ENCODE measurements at regions not wholly inside any gene's neighbourhood (a gene's known extent, or its start where the extent isn't known, plus 50 kb on each side); places are given as distances from the start of the nearest gene placed in this dataset.

GRCh38 chr16:51353055-51353454, 202.0 kb upstream of the SALL1 start:
- DNase-seq: no peak

DNA sequence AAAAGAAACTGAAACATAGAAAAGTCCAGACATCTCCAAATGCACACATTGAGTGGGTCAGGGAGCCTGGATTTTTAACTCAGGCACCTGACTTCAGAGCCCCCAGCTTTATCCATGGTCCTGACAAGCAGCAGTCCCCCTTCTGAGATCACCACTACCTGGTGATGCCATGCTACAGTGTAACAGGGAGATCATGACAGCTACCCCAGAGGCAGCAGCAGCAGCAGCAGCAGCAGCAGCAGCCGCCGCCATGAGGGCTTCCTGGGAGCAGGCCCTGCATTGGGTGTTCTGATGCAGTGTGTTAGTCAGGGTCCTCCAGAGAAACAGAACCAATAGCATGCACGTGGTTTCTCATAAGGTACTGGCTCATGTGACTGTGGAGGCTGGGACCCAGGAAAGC, 198.6 kb upstream of the SALL1 start:
- DNase-seq: no peak

- no peak for DNase-seq
Measured at GRCh38 chr16:51343411-51343810, 192.3 kb upstream of the SALL1 start.

GRCh38 chr16:51341204-51341603, 190.1 kb upstream of the SALL1 start:
- DNase-seq: no peak

GRCh38 chr16:51337662-51338061, 186.6 kb upstream of the SALL1 start:
- DNase-seq: no peak

GRCh38 chr16:51328733-51329132, 177.7 kb upstream of the SALL1 start:
- DNase-seq: no peak

DNA sequence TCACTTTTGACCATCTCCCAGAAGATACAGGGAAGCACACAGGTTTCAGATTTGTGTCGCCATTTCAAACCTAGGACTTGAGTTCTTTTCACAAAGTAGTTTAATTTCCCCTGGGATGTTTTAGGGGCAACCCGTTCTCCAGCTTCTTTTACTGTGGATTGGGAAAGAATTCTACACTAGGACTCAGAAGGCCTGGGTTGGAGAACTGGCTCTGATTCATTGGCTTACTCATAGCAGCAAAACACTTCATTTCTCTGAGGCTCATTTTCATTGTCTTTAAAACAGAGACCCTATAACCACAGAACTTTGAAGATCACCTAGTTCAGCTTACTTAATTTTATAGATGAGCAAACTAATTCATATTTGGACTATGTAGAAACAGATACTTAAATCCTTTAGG, 175.9 kb upstream of the SALL1 start:
- DNase-seq: no peak

DNA sequence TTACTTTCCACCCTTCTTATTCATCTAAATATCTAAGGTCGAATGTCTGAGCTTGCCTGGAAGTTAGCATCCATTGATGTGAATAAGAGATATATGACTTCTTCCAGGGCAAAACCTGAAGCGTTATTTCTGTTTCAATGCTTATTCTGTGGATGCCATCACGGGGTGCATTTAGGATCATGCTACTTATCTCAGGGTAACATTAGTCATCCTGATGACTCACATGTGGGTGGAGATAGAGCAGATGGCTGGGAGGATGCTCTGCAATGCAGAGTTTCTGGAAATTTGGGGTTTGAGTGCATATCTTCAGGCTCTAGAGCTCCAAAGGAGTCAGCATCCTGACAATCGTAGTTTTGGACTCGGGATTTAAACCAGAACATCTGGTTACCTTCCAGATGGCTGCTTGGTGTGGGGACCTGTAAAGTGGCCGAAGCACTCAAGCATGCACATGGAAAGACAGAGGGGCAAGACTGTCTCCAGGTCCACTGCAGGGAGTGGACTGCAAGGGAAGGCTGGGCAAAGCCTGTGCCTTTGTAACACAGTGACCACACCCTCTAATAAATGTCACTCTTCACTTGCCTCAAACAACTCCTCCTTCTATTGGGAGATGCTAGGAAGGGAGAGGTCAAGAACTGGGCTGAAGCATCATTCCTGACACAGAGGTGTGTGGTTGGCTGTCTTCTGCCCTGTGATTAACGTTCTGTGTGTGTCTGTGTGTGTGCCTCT, 175.2 kb upstream of the SALL1 start:
- no peak for DNase-seq

DNA sequence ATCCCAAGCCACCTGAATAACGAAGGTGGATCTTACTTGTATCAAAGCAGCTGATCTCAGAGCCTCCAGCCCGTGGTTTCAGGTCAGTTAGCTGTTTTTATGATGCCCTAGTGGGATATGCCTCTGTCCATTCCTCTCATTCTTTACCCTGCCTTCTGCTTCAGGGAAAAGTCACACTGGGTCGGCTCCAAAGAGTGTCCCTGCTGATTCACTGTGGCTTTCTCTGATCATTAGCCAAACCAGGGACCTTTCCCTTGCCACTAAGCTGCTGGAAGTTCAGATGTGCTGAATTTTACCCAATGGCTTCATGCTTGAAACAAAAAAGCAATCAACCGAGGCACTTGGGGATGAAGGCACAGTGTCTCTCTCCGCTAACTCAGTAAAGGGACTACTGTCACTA, 170.2 kb upstream of the SALL1 start:
- DNase-seq: no peak

- DNase-seq: no peak
Measured at GRCh38 chr16:51317575-51317974, 166.5 kb upstream of the SALL1 start.

DNA sequence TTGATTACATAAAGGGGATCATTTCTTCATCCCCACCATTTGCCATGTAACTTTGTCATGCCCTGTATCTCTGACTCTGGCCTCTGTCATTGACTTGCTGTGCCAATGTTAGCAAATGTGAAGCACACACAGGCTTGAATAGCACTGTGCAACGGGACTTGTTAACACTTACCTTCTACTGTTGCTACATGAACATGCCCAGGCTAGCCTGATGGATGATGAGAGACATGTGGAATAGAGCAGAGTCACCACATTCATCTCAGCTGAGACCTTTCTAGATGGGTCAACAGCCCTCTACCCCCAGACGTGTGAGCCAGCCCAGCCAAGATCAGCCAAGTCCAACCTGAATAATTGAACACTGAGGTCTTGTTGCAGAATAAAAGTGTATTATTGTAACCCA, 162.1 kb upstream of the SALL1 start:
- no peak for DNase-seq

- DNase-seq: no peak
Measured at GRCh38 chr16:51312363-51313150, 161.5 kb upstream of the SALL1 start.

DNA sequence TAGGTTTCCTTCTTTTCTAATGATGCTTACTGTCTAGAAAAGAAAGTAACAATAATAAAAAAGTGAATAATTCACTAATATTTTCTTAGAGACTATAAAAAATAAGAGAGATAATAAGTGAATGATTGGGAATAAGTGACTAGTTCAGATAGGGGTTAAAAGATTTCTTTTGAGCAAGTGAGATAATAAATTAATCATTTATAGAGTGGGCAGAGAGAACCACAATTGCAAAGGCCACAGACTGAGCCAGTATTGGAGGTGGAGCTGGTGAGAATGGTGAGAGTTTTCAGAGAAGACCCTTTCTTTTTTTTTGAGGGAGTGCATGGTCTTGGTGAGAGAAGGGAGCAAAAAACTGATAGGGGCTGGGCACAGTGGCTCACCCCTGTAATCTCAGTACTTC, 159.1 kb upstream of the SALL1 start:
- DNase-seq: no peak

GRCh38 chr16:51306886-51307595, 156.0 kb upstream of the SALL1 start:
- no peak for DNase-seq

- no peak for DNase-seq
Measured at GRCh38 chr16:51306116-51306515, 155.0 kb upstream of the SALL1 start.

- no peak for DNase-seq
Measured at GRCh38 chr16:51305337-51305736, 154.3 kb upstream of the SALL1 start.

DNA sequence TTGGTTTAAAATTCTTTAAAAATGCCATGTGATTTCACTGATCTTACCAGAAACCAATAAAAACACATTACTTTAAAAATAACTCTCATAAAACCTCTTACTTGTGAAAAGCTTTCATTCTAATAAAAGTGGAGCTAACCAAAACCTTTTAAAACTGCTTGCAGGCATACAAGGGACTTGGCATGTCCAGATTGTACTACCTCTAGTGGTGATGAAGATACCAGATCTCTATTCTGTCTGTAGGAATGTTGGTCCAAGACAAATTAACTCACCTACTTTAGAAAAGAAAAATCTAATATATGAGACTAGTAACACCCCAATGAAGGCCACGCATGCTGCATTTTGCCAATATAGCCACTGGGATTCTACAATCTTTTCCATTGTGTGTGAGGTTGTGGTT, 151.0 kb upstream of the SALL1 start:
- DNase-seq: no peak

GRCh38 chr16:51298800-51299199, 147.7 kb upstream of the SALL1 start:
- no peak for DNase-seq

DNA sequence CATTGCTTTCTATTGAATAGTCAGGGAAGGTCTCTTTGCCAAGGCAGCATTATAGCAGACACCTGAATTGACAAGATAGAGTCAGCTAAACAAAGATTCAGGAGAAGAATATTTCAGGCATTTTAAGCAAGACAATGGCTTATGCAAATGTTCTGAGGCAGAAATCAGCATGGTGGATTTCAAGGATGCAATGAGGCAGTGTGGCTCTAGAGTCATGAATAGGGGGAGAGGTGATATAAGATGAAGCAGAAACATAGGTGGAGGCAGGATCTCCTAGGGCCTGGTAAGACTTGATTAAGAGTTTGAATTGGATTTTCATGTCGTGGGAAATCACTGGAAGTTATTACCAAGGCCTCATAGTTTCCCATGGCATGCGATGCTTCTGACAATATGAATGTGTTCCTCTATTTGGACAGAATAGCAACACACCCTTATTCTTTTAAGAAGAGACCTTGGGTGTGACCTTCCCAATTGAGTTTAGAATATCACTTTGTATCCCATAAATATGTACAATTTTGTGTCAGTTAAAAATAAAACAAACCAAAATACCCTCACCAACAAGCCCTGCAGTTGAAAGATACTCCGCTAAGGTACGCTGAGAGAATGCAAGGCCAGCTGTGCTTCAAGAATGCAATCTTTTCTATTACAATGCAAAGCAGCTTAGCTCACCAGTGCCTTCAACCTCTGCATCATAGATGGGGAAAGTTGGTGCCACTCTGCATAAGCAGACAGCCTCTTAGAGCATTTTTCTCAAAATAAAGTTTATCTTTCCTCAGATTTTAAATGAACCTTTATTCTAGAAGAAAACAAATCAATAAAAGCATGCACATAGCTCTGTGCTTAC, 139.6 kb upstream of the SALL1 start:
- DNase-seq: no peak

DNA sequence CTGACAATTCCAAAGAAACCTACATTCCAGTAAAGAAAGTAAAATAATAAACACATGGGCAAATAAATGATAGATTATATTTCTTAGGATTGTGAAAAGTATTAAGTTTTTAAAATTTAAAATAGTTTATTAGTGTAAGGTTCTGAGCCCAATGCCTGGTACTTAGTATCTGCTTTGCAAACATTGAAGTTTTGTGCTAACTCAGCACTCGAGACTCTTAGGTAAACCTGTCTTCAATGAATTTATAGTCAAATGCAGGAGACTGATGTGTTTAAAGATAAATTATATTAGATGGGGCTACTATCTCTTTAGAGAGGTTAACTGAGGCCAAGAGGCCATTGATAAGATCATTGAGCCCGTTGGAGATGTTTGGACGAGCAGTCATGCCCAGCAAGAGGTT, 138.3 kb upstream of the SALL1 start:
- no peak for DNase-seq

DNA sequence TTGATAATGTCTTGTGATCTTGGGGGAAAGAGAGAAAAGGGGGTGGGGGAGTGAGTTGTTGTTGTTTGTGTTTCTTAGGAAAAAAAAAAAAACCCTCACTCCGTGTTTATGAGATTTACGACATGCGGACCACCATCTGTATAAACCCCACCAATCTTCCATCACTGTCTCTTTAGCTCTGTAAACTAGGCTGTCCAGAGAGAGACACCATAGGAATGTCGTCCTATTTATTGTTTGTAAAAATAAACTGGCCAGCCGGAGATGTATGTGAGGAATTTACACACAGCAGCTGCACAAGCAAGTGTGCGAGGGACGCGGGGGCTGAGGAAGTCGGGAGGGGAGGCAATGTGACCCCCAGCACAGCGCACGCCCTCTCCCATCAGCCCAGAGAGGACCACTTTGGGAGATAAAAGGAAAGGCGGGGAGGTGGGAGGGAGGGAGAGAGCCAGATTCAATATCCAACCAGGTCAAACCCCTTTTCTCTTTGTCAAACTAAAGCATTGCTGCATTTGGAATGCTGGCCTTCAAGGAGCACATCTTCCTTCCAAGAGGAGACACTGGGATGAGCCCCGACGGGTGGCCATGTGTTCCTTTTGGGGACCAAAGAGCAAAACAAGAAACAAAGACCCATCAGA, 136.2 kb upstream of the SALL1 start:
- DNase-seq: no peak

DNA sequence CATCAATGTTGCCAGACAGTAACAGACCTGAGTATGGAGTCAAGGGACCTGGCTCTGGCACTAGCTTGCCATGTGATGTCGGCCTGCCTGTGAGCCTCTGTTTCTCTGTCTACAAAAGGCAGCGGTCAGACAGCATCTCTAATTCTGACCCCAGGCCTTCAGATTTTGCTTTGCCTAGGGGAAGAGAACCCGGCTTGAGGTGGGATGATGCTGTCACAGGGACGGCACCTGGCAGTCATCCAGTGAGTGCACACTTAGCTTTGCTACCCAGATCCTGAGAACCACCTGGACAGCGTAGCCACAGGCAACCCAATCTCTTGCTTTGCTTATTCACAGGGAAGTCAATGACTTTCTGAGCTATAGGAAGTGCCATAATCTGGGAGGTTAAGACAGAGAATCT, 135.2 kb upstream of the SALL1 start:
- no peak for DNase-seq

- DNase-seq: no peak
Measured at GRCh38 chr16:51276336-51276735, 125.3 kb upstream of the SALL1 start.
